Neutrophil (primary cell): ENCODE measurements at regions not wholly inside any gene's neighbourhood (a gene's known extent, or its start where the extent isn't known, plus 50 kb on each side); places are given as distances from the start of the nearest gene placed in this dataset.

Experiments
- H3K27ac ChIP-seq: fragments of 200-600 bp; sonication (generic); 2 replicates; pipeline ENCODE4 v1.5.1; 2016; ENCODE audit warnings: mild to moderate bottlenecking, moderate library complexity
- H3K27me3 ChIP-seq: fragments of 200-600 bp; sonication (generic); 2 replicates; pipeline ENCODE4 v1.6.0; 2016; ENCODE audit warnings: mild to moderate bottlenecking
- H3K36me3 ChIP-seq: fragments of 200-600 bp; sonication (generic); 2 replicates; pipeline ENCODE4 v1.5.1; 2017
- H3K4me1 ChIP-seq, 2 experiments: fragments of 200-600 bp in 1 of 2; sonication (generic) in 1 of 2; 1 replicate in 1 of 2; 2 replicates in 1 of 2; pipeline versions ENCODE4 v1.5.1 to v1.6.1; 2013 to 2016; ENCODE audit warnings: low read depth in 1 of 2, low read length in 1 of 2, mild to moderate bottlenecking in 1 of 2, moderate library complexity in 1 of 2; ENCODE audit not compliant: control insufficient read depth in 1 of 2, insufficient read depth in 1 of 2
- H3K4me3 ChIP-seq, 2 experiments: fragments of 200-600 bp in 1 of 2; sonication (generic) in 1 of 2; 1 replicate in 1 of 2; 2 replicates in 1 of 2; pipeline ENCODE4 v1.5.1; 2013 to 2016; ENCODE audit warnings: low read depth in 1 of 2, low read length in 1 of 2, mild to moderate bottlenecking in 1 of 2, moderate library complexity in 1 of 2
- H3K9me3 ChIP-seq: fragments of 200-600 bp; sonication (generic); 2 replicates; pipeline ENCODE4 v1.5.1; 2016
- TF ChIP-seq, protein P1 (sequence below): fragments of 200-600 bp; sonication (generic); IDR thresholded peaks from 2 replicates; pipeline ENCODE4 v1.5.1; 2016; ENCODE audit warnings: antibody characterized with exemption

DNA sequence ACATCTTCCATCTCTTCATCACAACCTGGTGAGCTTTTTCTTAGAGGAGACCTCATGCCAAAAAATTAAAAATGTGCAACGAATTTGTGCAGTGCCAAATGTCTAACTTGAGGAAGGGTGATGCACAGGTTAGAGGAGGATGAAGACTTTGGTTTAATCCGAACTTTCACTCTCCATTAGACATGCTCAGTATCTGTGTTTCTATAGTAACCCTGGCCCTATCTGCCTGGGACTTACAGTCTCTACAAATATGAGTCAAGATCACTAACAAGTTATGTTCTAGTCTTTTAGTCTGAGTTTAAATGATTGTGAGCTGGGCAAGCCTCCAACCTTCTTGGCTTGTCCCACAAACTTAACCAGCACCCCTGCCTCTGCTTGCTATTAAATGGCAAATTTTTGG lies 377.0 kb downstream of the BMP2 start:
- no peak overlapping the region for H3K4me3 ChIP-seq
- TF ChIP-seq, protein P1, sequence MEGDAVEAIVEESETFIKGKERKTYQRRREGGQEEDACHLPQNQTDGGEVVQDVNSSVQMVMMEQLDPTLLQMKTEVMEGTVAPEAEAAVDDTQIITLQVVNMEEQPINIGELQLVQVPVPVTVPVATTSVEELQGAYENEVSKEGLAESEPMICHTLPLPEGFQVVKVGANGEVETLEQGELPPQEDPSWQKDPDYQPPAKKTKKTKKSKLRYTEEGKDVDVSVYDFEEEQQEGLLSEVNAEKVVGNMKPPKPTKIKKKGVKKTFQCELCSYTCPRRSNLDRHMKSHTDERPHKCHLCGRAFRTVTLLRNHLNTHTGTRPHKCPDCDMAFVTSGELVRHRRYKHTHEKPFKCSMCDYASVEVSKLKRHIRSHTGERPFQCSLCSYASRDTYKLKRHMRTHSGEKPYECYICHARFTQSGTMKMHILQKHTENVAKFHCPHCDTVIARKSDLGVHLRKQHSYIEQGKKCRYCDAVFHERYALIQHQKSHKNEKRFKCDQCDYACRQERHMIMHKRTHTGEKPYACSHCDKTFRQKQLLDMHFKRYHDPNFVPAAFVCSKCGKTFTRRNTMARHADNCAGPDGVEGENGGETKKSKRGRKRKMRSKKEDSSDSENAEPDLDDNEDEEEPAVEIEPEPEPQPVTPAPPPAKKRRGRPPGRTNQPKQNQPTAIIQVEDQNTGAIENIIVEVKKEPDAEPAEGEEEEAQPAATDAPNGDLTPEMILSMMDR: no peak

DNA sequence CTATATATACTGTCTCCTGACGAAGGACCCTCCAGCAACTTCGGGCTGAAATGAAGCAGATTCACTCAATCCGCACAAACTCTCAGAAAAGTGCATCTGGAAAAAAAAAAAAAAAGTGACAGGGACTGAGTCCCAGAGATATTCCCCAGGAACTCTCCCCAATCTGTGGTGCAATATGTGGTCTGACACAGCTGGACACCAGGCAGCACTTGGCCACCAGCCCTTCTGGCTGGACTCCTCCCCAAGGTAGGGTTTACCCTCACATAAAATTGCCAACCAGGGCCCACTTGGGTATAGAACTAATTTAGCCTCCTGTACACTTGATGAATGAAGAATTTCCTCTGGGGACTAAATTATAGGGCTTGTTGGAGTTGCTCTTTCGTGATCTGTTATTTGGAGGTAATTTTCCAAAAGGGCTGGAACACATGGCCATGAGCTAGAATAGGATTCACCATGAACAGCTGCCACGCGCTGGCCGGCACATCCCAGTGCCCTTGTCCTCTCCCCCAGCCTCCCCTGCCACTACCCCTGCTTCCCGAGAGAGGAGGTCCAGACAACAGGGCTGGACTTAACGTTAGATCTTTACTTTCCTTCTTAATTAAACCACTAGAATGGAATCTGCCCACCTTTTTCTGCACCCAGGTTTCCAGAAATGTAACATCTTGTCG lies 379.2 kb downstream of the BMP2 start:
- no peaks in the 10 kb centered on the region for H3K4me1 ChIP-seq
- H3K27ac ChIP-seq: no peak overlapping the region
- H3K9me3 ChIP-seq: no peaks in the 10 kb centered on the region
- no peak overlapping the region for H3K4me3 ChIP-seq
- H3K27me3 ChIP-seq: no peaks in the 10 kb centered on the region
- no peaks in the 10 kb centered on the region for H3K36me3 ChIP-seq
- TF ChIP-seq, protein P1: no peak

More for the DNA sequence above, 377.0 kb downstream of the BMP2 start:
- Histone ChIP-seq H3K27me3 (no peaks in the 10 kb centered on the region), H3K27ac (no peak overlapping the region), H3K36me3 (no peaks in the 10 kb centered on the region), H3K9me3 (no peaks in the 10 kb centered on the region), H3K4me1 (no peaks in the 10 kb centered on the region)

DNA sequence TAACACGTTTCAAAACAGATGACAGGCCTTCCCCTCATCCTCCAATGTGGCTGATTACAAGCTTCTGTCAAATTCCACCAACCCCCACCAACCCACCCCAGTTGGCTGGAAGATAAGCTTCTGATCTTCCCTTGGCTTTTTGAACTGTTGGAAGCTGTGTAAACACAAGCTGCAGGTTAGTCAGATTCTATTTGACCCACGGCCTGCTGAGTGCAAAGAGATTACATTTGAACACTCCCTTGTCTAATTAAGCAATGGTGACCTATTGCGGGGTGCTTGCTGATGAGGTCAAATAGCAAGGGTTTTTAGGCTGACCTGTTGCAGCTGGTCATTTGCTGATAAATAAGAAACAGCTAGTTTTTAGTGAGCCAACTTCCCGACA lies 379.7 kb downstream of the BMP2 start:
- H3K9me3 ChIP-seq: no peaks in the 10 kb centered on the region
- no peaks in the 10 kb centered on the region for H3K27me3 ChIP-seq

DNA sequence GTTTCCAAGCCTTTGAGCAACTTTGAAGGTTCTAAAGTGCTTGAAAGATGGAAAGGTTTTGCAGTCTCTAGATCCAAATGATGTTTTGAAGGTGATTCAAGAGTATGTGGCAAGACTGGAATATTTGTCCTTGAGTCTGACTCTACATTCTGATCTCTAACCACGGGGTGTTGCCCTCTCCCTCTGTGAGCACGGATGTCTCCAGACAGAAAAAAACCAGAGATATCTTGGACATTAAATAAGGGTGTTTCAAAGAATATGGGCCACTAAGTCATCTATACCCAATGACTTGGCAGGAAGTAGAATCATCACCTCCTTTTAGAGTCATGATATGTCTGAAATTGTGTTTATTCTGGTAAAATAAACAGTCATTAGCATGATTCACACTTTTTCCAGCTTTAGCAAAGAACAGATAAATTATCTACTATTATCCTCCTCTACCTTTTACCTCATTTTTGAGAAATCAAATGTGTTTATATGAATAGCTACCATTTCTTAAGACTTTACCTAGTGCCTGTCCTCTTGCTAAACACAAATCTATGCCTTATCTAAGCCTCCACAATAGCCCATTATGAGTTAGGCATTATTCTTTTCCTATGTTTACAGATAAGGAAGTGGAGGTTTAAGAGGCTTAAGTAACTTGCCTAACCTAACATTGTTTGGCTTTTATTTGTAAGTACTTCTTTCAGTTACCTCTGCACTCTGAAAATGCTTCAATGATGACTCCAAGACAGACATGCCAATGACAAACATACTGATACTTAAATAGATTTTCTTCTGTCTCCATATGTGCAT lies 384.4 kb downstream of the BMP2 start:
- no peak overlapping the region for H3K4me3 ChIP-seq
- no peaks in the 10 kb centered on the region for H3K36me3 ChIP-seq
- H3K27me3 ChIP-seq: no peaks in the 10 kb centered on the region
- H3K27ac ChIP-seq: no peak overlapping the region
- TF ChIP-seq, protein P1: no peak
- no peaks in the 10 kb centered on the region for H3K9me3 ChIP-seq
- H3K4me1 ChIP-seq: no peaks in the 10 kb centered on the region

More for the DNA sequence above, 379.7 kb downstream of the BMP2 start:
- Histone ChIP-seq H3K4me1 (no peaks in the 10 kb centered on the region), H3K27ac (no peak overlapping the region), H3K36me3 (no peaks in the 10 kb centered on the region), H3K4me3 (no peak overlapping the region)
- TF ChIP-seq, protein P1: no peak

DNA sequence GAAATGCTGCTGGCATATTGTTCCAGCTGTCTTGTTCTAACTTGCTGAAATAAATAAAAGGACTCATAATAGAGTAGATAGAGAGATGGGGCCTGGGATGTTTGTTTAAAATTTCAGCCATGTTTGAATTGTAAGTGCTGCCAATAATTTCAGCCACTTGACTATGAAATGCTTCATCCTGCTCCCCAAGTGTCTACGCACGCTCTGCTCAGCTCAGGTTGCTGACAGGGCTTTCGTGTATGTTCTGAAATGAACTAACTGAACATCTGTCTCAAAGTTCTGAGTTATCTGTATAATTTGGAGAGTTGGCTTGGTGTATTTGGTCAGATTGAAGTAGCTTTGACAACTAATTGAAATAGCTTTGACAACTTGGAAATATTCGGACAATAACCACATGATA lies 387.8 kb downstream of the BMP2 start:
- TF ChIP-seq, protein P1: no peak
- Histone ChIP-seq H3K36me3 (no peaks in the 10 kb centered on the region), H3K4me1 (no peaks in the 10 kb centered on the region), H3K27me3 (no peaks in the 10 kb centered on the region), H3K9me3 (no peaks in the 10 kb centered on the region), H3K4me3 (no peak overlapping the region), H3K27ac (no peak overlapping the region)
